NCI-H524 treated with DMSO at 0.1 percent for 48 hours (cell line): ENCODE measurements at regions not wholly inside any gene's neighbourhood (a gene's known extent, or its start where the extent isn't known, plus 50 kb on each side); places are given as distances from the start of the nearest gene placed in this dataset.

Source experiments
- DNase-seq: peaks from one replicate; lab custom pipeline; 2025; lab: John Stamatoyannopoulos, UW

DNA sequence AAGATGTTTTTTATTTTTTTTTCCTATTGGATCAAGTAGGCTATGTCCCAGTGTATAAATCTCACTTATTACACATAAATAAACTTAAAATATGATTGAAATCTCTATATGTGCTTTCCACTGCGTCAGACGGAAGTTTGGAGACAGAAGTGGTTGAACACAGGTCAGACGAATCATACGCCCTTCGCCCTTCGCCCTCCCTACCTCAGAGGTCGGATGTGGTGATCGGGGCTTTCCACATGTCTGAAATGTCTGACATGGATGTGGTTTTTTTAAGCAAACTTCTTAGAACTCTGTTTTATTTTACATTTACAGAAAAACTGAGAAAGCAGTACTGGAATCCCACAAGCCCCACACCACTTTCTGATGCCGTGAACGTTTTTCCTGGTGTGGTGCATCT is 344.4 kb downstream of the THBS2 start:
- DNase-seq: no peak

DNA sequence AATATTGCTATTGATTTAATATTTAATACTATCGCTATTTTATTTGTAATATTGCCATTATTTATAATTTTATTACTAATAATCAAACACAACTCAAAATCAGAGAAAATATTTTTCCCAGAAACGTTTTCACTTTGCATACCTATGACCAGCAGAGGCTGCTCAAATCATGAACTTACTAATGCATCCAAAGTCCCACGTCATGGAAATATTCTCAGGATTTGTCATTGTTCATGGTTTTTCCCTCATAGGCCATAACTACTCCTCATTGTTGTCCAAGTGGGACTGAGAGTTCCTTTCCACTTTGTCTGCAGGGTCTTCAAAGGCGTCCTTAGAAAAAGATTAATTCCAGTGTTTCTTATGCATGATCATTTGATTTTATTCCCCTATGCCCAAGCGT is 344.8 kb downstream of the THBS2 start:
- no peak for DNase-seq

DNA sequence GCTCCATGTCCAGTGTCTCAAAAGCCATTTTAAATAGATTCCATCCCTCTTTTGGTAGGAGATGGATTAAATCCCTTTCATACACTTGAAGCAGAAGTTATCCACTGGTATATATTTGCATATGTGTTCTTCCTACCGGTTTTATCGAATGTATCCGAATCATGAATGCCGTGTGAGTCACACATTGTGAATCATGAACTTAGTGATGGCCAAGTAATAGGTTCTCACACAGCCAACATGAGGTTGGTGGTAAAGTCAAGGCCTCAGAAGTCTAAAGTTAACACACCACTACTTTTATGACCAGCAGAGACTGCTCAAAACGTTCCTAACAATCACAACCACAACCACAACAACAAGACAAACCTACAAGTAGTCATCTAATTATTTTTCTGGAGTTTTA is 345.5 kb downstream of the THBS2 start:
- no peak for DNase-seq

DNA sequence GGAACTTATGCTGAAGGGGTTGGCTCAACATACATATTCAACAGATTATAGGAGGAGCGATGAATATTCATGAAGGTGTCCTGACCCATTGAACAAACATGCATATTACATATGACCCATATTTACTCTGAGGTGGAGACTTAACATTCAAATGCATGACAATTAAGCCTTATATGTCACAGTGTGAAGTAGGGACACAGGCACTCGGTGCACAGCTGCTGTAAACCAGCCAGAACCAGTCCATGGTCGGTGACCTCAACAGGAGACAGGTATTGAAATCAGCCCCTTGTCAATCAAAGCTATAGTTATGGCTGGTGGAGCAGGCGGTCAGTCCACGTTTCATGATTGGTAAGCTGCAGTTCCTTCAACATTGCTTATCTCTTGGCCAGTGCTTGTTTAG is 347.3 kb downstream of the THBS2 start:
- DNase-seq: no peak

DNA sequence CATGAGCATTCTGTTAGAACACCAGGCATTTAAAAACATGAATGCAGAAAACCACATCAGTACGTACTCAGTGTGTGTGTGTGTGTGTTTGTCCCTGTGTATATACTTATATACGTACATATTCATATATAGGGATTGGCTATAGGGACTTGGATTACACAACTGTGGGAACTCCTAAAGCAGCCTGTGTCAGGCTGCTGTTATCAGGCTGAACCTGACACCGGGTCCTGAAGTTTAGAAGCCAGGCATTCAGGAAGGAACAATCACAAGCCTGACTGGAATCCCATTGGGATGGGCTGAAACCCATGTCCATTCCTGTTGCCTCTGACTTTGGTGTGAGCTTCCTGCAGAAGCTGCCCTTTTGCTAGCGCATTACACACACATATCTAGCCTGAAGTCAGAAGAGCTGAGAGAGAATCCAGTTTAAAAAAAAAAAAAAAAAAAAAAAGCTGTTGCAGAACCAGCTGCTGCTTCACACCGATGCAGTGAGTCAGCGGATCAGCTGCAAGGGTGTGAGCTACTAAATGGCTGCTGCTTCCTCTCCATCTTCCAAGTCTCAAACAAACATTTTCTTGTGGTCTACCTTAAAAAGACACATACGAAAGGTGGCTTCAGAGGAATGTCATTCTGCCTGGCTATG is 348.1 kb downstream of the THBS2 start:
- DNase-seq: no peak

DNA sequence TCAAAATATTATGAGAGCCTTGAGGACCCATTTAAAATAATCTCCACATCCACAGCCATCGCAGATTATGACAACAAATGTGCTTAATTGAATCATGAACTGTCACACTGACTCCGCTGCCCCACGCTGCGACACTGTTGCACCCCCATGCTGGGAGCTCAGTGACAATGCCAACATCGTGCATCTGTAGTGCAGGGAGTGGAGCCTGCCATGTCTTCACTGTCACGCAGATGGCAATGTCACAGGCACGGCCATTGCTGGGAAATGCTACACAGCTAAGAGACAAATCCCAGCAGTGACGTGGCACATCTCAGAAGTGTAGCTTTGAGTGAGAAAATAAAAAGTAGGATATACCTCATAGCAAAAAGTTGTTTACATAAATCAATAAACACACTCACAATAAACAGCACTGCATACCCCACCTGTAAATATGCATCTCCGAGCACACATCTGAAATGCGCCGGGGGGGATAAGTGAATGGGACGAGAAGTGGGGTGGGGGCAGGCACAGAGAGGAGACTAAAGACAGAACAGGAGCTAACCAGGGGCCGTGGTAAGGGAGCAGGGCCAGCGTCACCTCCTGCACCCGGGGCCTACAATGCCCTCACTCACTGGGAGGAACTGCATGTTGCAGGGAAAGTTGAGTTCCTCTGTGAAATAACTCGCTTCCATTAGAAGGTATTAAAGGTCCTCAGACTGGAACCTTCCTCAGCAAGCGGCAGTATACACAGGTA is 349.9 kb downstream of the THBS2 start:
- DNase-seq: no peak

DNA sequence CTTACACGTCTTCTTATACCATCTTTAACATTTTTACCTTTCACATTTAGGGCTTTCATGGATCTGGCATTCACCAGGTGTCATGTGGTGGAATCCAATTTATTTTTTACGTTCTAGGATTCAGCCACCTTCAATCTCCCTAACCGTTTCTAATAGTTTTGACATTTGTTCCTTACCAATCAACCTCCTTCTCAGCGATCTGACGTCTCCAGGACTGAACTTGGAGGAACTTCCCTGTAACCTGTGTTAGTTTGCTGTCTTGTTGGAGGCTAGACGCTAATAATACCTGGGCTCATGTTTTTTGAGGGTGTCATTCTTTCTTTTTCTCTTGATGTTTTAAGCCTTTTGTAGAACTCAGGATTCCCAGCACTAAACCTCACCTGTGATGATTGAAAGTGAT is 351.6 kb downstream of the THBS2 start:
- DNase-seq: no peak

DNA sequence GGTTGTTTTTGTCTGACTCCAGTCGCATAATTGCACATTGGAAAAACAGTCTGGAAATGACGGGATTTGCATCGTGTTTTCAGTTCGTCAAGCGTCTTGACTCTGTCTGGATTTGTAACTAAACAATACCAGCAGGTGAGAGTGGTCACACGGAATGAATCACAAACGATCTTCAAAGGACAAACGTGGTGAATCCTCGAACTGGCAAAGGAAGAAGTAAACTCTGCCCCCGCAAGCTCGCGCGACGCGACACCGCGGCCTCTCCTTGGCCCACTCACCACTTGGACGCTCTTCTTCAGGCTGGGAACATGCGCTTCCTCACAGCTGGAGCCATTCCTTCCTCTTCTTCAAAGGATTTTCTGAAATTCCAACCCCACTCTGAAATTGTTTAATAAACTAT is 352.6 kb downstream of the THBS2 start:
- no peak for DNase-seq

DNA sequence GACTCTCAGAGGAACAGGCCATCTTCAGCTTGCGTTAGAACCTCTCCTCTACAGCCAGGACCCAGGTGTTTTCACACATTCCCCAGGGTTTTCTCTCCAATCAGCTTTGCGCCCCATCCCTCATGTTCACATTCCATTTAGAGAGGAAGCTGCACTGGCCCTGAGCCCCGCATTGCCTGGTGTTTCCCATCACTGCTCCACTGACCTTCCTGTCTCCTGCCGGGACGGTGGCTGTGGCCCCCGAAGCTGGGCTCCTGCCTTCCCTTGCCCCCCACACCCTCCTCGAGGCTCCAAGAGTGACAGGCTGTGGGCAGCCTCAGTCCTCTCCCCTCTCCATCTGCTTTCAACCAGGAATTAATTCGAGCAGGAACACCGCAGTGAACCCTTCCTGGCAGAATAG is 357.3 kb downstream of the THBS2 start:
- DNase-seq: no peak

DNA sequence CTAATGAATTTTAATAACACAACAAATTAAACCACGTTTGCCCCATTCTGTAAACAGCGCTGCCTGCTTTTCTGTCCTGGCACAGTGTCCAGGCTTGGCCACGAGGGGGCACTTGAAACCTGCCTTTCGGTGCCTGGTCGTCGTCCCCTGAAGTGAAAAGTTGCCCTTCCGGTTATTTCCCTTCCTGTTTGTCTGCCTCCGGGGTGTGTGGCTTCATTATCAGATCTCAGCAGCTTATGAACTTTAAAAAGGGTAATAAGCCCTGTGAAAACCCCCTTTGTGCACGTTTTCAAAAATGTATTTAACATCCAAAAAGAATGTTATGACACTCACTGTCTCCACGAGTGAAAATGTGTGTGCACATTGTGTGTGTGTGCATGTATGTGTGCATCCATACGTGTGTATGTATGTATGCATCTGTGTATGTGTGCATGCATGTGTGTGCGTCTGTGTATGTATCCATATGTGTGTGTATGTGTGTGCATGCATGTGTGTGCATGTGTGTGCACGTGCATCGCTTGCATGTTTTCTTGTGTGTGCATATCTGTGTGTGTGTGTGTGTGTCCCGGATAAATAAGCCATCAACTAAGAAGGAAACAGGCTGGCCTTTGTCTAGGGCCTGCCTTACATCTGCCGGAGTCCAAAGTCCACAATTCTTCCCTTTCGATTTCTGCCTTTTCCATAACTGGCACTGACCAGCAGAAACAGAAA is 358.4 kb downstream of the THBS2 start:
- peak; percentile 16 for DNase-seq

DNA sequence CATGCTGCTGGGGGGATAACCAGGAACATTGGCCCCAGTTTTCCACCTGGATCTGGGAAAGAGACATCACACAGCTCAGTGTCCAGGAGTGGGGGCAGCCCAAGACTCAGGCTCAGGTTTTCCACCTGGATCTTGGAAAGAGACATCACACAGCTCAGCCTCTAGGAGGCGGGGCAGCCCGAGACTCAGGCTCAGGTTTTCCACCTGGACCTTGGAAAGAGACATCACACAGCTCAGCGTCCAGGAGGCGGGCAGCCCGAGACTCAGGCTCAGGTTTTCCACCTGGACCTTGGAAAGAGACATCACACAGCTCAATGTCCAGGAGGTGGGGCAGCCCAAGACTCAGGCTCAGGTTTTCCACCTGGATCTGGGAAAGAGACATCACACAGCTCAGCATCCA is 361.6 kb downstream of the THBS2 start:
- DNase-seq: no peak

DNA sequence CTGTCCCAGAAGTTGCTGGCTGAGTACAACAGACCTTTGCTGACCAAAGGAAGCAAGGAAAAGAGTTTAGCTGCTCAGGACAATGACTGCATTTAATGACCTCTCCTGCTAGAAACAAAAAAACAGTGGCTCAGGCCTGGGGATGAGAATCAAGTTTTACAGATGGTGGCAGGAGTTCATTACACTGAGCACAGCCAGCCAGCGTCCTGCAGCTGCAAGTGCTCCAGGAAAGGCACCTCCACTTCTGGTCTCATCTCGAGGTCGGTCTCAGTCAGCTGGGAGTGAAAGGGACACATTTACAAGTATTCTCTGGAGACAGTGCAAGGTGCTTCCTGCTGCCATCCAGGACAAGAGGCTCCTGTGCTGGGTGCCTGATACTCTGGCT is 362.7 kb downstream of the THBS2 start:
- no peak for DNase-seq

DNA sequence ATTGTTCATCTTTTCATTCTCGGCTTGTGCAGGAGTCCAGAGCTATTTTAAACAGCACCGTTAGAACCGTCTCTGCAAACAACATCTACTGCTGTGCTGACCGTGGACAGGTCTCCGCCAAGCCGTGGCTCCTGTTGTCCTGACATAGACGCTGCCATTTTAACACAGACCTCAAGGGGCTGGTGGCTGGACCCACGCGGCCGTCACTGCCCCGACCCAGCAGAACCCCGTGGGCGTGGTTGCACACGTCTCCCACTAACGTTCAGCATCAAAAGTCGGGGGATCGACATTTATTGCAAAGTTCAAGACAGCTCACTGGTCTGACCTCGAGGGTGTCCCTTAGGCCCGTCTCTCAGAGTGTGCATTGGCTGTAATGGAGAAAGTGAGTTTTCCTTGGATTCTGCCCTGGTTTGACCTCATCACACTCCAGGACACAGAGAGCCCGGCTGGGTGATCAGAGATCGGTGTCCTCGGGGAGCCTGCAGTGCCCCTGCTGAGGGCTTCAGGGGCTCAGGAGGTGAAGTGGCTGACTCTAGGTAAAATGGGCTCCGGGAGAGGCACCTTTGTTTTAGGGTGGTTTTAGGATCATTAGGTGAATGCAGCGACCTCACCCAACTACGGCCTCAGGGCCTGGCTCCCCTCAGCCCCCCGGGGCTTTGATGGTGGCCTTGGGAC is 363.2 kb downstream of the THBS2 start:
- DNase-seq: no peak

DNA sequence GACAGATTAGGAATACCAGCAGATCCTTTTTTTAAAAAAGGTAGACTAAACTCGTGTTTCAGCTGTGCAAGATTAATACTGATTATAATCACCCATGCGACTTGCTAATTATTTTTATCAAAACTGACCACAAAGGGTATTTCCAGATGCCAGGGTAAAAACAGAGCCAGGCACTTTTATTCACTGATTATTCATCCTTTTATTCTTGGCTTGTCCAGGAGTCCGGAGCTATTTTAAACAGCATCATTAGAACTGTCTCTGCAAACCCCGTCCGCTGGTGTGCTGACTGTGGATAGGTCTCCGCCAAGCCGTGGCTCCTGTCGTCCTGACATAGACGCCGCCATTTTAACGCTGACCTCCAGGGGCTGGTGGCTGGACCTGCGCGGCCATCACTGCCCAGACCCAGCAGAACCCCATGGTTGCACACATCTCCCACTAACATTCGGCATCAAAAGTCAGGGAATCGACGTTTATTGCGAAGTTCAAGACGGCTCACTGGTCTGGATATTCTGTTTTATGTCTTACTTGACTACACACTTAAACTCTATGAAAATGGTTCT is 364.8 kb downstream of the THBS2 start:
- no peak for DNase-seq

DNA sequence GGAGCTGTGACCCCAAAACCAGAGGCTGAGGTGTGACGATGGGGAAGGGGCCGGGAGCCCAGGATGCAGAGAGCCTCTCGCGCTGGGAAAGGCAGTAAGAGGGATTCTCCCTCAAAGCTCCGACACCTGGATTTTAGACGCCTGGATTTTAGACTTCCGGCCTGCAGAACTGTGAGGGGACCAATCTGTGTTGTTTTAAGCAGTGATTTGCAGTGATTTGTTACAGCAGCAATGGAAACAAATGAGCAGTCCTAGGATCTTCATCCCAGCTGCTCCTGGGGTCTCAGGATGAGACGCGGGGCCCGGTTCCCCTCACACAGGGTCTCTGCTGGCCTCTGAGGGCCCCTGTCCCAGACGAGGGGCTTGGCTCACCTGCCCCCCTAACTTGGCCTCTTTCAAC is 365.5 kb downstream of the THBS2 start:
- no peak for DNase-seq

DNA sequence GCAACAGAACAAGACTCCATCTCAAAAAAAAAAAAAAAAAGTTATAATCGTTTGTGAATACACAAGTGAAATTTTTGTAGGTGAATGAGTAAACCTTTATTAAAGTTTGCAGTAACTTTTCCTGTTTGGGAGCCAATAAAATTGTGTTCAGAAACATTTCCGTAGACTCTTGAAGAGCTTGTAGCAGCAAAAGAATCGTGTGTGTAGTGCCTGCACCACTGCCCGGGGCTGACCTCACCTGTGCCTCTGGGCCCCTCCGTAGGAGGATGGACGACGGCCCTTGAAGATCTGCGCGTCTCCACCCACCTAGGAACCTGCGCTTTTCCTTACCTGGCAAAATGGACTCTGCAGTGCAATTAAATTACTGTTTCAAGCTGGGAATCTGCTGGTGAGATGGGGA is 366.0 kb downstream of the THBS2 start:
- DNase-seq: no peak

DNA sequence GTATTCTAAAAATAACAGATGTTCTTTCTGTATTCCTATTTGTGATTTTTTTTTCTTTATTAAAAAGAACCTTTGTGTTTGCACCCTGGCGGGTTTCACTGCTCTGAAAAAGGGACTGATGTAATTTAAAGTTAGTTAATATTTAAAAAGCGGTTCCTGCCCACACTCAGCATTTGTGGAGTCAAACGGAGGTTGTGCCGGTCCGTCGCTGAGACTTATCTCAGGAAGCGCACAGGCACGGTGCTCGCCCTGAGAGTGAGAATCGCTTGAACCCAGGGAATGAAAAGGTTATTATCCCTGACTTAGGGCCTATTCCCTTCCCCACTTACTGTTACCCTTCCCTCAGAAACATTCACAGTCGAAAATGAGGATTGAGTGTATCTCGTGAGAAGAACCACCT is 366.7 kb downstream of the THBS2 start:
- no peak for DNase-seq

DNA sequence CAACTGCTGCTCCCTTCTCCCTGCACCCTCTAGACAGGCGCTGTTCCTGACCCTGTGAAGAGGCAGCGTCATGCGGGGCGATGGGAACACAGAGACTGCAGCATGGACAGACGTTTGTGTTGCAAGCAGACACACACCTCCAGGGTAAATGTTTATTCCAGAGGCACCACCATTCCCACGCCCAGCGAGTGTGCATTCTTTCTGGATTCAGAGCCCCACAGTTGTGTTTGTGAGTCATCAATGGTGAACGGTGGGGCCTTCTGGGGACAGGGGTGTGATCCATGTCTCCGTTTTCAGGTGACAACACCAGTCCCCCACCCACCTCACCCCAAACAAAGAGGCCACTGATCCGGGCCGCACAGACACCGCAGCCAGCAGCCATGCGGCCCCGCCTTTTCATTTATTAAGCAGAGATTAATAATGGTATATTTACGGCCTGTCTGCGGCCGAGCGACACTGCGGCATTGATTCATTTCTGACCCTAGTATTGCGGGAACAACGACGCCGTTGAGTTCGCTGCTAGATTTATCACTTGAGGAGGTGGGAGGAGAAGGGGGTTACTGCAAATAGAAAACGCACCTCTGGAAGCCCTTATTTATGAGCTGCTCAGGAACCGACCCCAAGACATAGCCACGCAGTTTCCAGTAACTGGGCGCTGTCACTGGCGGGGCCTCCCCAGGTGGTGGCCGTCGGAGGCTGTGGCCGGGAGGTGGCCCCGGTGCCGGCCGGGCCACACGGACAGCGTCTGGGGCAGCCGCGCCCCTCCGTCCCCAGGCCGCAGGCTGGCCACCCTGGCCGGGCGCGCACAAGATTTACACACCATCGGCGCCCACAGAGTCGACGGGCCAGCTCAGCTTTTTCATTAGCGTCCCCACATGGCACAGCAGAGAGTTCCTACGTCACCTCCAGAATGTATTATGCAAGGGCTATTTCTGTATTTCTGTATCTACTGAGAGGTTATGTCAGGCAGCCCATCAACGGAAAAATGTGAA is 367.6 kb downstream of the THBS2 start:
- DNase-seq: no peak

DNA sequence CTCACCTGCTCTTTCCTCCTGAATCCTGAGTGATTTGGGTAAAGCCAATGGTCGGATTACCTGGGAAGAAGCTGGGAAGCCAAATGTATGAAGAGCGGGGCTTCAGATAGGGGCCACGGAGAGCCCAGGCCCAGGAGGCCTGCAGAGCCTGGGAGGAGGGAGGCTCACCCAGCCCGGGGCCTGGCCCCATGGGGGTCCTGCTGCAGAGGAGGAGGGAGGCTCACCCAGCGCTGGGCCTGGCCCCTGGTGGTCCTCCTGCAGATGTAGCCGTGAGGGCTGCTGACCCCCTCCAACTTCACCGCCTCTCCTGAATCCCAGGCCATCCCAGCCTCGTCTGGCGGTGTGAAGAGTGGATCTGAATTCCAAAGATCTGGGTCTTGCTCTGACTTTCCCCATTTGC is 368.4 kb downstream of the THBS2 start:
- no peak for DNase-seq

DNA sequence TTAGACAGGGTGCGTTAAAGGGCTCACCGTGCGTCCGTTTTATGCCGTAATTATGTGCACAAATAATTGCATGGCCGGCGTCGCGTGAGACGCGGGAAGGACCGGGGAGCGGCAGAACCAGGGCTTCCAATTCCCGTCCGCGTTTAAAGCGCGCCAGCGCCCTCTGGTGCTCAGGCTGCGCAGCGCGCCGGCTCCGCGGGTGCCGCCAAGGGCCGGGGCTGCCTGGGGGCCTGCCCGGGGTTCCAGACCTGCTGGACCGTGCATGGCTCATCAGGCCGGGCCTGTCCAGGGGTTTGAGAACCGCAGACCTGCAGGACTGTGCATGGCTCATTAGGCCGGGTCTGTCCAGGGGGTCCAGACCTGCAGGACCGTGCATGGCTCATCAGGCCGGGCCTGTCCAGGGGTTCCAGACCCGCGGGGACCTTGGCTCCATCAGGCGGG is 369.0 kb downstream of the THBS2 start:
- DNase-seq: no peak

DNA sequence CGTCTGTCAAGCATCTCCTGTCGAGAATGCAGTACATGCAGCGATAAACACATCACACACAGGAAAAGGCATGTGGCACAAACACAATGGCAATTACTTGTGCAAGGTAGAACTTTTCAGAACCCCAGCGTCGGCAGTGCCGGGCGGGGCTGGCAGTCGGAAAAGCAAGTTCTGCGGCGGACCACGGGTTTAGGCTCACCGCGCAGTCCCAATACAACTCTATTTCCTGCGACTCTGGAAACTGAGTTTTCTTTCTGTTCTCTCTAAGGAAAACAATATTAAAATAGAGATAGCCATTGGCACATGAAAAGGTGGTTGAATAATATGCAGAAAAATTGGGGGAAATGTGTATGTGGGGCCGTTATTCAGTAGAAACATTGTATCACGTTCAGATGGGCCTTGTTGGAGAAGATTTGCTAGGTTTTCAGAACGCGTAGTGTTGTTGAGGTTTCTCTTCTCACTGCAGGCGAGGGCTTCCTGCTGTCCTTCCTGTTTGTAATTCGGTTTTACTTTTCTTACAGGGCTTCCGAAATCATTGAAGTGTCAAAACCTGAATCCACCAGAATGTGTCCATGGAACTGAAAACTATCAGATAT is 369.5 kb downstream of the THBS2 start:
- DNase-seq: no peak
